Hematopoietic multipotent progenitor cell treated with erythropoietin and hydrocortisone succinate and interleukin-3 and kit ligand, for 4 days (in vitro differentiated cells): ENCODE measurements at regions not wholly inside any gene's neighbourhood (a gene's known extent, or its start where the extent isn't known, plus 50 kb on each side); places are given as distances from the start of the nearest gene placed in this dataset.

Source experiments
- DNase-seq: peaks from one replicate; pipeline ENCODE4 v3.0.0-alpha.2; 2015

DNA sequence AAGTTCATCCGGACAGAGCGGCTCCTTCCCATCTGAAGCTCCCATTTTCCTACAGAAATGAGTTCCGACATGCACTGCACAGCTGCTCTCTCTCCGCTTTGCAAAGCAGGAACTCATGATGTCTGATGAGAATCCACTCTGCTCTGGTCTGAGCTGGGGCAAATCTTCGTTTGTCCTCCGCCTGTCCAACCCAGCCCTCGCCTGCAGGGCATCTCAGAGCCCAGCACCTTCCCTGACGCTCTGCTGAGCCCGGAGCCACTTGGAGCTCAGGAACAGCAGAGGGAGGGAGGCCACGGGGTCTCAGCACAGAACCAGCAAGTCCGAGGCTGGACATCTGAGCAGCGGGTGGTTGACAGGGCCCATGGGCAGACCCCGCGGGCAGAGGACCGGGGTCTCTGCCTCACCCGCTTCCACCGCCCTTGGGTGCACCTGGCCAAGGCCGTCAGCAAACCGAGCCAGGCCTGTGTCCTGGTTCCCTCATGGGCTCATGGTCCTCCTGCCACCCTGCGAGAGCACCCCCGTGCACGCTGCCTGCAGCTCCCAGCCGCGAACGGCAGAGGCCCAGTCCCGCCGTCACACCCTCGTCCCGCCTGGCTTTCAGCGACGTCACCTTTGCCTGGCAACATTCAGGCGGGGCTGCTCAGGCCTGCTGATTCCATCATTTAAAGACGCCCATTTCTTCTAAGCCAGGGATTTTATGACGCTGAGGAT, 78.5 kb upstream of the BHLHE23 start:
- DNase-seq, result peak; percentile 9

- DNase-seq, result no peak
Measured at GRCh38 chr20:63084563-63084927, 77.8 kb upstream of the BHLHE23 start.

DNA sequence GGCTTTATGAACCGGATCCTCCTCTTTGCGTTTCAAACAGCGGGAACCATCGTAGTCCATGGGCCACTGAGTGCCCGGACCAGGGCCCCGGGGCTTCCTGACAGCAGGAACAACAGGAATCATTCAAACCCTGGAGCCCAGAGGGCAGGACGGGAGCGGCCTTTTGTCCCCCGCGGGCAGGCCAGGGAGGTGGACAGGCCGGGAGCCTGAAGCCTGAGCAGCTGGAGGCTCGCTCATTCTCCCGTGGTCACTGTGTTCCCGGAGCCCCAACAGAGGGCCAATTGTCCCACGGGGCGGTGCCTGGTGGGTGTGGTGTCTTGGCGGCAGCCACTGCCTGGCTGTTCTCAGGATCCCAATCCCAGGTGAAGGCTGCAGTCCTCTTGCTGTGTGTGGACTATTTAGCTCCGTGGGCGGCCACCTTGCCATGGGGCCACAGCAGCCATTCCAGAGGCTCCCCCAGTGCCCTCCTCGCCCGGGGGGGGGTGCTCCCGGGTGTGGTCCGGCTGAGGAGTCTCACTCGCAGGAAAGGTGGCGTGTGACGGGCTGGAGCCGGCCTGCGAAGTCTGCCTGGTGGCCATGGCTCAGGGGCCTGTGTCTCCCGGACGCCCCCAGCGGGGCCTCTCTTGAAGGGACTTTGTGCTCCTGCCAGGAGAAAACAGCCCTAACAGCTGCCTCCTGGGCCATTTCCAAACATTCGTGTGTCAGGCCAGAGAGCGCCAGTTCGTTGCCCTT, 77.2 kb upstream of the BHLHE23 start:
- no peak for DNase-seq

DNA sequence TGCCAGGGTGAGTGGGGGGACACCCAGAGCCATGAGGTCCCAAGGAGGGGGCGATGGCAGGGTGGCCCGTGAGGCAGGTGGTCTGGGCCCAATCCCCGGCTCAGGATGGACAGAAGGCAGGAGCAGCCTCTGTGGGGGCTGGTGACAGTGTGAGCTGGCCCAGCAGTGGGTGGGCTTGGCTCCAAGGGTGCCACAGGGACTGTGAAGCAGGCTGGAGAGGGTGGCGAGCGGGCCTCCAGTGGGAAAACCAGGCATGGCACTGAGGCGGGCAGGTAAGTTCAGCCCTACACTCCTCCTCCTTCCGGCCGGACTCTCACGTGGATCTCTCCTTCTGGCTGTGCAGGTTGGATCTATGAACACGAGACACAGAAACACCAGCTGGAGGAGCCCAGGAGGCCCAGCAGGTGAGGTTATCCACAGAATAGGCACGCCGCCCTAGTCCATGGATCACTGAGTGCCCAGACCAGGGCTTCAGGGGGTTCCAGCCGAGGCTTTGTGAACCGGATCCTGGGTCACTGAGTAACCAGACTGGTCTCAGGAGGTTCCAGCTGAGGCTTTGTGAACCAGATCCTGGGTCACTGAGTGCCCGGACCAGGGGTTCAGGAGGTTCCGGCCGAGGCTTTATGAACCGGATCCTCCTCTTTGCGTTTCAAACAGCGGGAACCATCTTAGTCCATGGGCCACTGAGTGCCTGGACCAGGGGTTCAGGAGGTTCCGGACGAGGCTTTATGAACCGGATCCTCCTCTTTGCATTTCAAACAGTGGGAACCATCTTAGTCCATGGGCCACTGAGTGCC, 76.4 kb upstream of the BHLHE23 start:
- no peak for DNase-seq

- peak; percentile 69 for DNase-seq
Measured at GRCh38 chr20:63082308-63082938, 75.7 kb upstream of the BHLHE23 start.

- DNase-seq, result no peak
Measured at GRCh38 chr20:63081831-63082230, 75.1 kb upstream of the BHLHE23 start.

- DNase-seq, result no peak
Measured at GRCh38 chr20:63081351-63081750, 74.6 kb upstream of the BHLHE23 start.

GRCh38 chr20:63080811-63081210, 74.0 kb upstream of the BHLHE23 start:
- no peak for DNase-seq

GRCh38 chr20:63080411-63080810, 73.6 kb upstream of the BHLHE23 start:
- DNase-seq, result no peak

DNA sequence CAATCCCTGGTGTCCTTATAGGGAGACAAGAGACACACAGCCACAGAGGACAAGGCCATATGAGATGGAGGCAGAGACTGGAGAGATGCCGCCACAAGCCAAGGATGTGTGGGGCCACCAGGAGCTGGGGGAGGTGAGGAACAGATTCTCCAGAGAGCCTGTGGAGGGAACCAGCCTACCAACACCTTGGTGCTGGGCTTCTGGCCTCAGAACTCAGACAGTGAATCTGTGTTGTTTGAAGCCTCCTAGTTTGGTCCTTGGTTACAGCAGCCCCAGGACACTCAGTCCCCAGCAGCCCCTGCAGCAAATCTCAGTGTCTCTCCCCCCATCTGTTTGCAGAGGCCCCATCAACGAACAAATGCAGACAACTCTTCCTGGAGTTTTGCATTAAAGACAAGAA, 73.2 kb upstream of the BHLHE23 start:
- DNase-seq, result no peak

DNA sequence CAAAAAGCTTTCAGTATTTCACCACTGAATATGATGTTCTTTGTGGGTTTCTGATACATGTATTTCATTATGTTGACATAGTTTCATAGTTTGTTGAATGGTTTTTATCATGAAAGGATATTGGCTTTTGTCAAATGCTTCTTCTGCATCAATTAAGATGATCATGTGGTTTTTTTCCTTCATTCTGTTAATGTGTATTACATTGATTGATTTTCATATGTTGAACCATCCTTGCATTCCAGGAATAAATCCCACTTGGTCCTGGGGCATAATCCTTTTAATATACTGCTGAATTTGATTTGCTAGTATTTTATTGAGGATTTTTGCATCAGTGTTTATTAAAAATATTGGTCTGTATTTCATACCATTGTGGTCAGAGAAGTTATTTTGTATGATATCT, 70.9 kb upstream of the BHLHE23 start:
- DNase-seq, result no peak

GRCh38 chr20:63076421-63076820, 69.7 kb upstream of the BHLHE23 start:
- DNase-seq, result no peak

GRCh38 chr20:63074631-63075030, 67.9 kb upstream of the BHLHE23 start:
- DNase-seq, result no peak

DNA sequence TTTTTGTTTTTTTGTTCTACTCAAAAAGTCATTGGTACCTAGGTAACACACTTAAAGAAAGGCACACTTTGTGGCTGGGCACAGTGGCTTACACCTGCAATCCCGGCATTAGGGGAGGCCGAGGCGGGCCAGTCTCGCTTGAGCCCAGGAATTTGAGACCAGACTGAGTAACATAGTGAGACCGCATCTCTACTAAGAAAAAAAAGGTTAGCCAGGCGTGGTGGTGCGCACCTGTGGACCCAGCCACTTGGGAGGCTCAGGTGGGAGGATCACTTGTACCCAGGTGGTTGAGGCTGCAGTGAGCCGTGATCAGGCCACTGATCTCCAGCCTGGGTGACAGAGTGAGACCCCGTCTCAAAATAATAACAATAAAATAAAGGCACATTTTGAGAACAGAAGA, 67.4 kb upstream of the BHLHE23 start:
- no peak for DNase-seq

- no peak for DNase-seq
Measured at GRCh38 chr20:63073738-63074065, 66.9 kb upstream of the BHLHE23 start.

DNA sequence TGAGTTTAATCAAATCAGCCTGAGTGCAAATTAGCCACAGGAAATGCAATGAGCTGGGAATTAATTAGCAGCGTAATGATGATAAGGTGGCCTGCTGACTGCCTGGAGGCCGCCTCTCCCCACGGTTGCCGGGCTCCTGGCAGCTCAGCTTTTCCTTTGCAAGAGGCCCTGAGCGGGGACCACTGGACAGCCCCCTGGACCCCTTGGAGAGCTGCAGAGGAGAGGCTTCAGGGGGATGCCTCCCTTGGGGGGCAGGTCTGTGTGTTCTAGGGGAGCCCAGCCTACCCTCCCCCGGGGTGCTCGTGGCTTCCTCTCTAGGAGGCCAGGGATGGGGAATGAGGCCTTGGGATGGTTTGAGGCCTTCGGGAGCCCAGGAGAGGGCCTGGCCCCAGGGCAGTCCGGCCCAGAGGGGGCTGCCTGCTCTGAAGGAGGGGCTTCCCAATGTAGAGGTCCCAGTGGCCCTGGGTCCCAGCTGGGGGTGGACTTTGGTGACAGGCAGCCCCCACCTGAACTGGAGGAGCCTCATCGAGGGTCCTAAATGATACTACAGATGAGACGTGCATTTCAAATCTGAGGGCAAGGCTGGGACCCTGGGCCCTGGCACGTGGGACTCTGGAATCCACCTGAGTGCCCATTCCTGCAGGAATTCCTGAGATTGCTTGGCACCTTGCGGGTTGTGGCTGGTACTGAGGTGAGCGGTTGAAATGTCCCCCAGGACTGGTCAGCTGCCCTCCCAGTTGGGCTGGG, 66.4 kb upstream of the BHLHE23 start:
- no peak for DNase-seq

DNA sequence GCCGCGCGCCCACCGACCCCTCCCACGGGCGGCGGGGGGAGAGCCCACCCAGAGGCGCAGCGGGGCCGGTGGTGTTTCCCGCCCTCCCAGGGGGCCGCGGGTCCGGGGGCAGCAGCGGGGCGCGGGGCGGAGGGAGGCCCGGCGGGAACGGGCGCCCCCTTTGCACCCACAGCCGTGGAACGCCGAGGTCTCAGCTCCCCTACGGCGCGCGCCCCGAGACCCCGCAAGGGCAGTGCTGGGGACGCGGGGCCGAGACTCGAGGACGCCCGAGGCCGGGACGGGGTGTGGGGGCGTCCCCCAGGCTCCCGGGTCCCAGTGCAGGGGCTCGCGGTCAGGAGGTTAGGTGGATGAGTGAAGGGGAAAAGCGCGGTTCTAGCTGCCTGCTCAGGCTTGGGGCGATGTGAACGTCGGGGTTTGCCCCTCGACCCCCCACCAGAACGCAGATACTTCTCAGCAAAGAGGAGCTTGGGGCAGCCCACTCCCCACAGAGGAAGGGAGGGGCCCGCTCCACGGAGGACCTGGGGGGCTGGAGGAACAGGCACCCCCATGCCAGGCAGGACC, 65.5 kb upstream of the BHLHE23 start:
- DNase-seq, result no peak

DNA sequence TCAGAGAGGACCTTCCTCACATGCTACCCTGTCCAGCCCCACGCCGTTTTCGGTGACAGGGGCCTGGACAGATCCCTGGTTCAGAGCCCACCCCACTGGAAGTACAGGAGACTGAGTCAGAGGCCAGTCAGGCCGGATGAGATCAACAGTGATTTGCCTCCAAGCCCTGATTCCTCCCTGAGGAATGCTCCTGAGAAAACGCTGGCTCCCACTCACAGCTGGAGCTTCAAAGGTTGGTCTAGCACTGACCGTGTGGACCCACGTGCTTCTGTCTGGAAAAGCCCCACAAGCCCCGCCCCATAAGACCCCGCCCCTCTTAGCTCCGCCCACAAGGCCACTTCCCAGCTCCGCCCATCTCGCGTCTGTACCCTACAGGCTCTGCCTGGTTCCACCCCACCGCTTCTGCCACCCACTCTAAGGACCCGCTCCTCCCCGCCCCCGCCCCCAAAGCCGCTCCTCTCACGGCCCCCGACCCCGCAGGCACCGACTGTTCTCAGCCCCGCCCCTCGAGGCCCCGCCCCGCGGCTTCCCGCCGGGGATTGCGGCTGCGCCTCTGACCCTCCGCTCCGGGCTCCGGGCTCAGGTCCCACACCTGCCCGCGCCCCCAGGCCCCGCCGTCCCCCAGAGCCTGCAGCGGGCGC, 64.9 kb upstream of the BHLHE23 start:
- DNase-seq, result peak; percentile 35

GRCh38 chr20:63070771-63071540, 64.2 kb upstream of the BHLHE23 start:
- DNase-seq, result no peak

GRCh38 chr20:63070301-63070625, 63.5 kb upstream of the BHLHE23 start:
- DNase-seq, result no peak

DNA sequence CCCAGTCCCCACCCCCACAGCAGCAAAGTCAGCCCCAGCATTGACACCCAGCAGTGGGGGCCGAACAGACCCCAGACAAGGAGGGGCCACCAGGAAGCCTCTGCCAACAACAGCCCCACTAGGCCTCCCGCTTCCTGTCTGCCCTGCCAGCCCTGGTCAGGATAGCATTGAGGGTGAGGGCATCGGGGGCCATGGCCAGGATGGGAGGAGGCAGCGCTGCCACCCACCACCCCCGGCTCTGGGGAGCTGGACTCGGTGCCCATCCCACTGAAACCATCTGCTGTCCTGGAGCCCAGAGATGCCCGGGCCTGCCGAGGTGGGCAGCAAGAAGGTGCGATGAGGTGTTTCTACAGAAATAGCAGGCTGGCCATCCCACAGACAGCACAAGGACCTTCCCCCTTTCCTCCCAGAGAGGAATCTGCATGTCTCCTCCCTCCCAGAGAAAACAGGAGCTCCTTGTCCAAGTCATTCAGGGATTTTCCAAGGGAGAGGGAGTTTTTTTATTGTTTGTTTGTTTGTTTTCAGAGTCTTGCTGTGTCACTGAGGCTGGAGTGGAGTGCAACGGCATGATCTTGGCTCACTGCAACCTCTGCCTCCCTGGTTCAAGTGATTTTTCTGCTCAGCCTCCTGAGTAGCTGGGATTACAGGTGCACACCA, 62.1 kb upstream of the BHLHE23 start:
- no peak for DNase-seq
